NCI-H526 (cell line): ENCODE measurements at regions not wholly inside any gene's neighbourhood (a gene's known extent, or its start where the extent isn't known, plus 50 kb on each side); places are given as distances from the start of the nearest gene placed in this dataset.
"Not testable (repeated sequence)": the region's sequence is repeated elsewhere in the genome, so short reads cannot be mapped to it uniquely, and the experiment has no call there.

Source experiments
- DNase-seq, 2 experiments: peaks; one replicate each; lab custom pipeline; 2025; lab: John Stamatoyannopoulos, UW

DNA sequence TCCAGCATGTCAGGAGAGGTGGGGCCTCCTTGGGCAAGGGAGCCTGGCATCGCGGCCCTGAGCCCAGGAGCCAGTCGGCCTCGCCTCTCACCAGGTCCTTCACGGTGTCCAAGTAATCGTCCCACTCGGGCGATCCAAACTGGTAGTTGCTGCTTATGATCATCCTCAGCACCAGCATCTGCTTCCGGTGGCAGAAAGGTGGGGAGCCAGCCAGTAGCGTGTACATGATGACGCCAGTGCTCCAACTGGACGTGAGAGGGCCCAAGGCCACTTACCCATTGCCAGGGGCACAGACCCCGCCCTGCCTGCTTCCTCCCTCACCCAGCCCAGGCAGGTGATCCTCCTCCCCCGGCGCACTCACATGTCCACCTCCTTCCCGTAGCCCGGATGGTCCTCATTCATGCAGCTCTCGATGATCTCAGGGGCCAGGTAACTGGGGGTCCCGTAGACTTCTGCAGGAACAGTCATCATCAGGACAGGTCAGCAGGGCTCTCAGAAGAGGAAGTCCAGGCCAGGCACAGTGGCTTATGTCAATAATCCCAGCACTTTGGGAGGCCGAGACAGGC lies 214.7 kb downstream of the OR4C45 start:
- DNase-seq: no peak

- DNase-seq: no peak
Measured at GRCh38 chr11:50267851-50268250, 235.2 kb downstream of the OR4C45 start.

- DNase-seq: no peak
Measured at GRCh38 chr11:50275133-50275532, 242.5 kb downstream of the OR4C45 start.

- DNase-seq: no peak
Measured at GRCh38 chr11:50278756-50279155, 246.1 kb downstream of the OR4C45 start.

GRCh38 chr11:50298182-50298988 lies 265.7 kb downstream of the OR4C45 start:
- DNase-seq: no peak

- DNase-seq: not testable (repeated sequence)
Measured at GRCh38 chr11:50330723-50331122, 298.0 kb downstream of the OR4C45 start.

DNA sequence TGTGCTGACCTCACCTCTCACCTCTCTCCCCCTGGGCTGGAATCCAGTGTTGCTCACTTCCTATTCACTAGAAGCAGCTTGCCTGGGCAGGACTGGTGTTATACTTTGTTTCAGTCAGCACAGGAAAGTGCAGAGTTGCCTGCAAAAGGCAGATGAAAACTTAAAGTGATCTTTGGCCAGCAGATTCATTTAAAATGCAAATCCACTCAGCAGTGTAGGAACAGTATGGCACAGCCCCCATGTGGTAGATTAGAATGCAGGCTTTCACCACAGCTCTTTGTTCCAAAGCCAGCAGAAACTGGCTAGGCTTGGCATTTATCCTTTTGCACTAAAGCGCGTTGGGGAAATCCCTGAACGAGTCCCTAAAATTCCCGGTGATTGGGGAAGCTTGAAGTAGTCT lies 301.2 kb downstream of the OR4C45 start:
- peak; percentile 4 to 11 for DNase-seq

- not testable (repeated sequence) for DNase-seq
Measured at GRCh38 chr11:50337432-50337831, 304.8 kb downstream of the OR4C45 start.

- not testable (repeated sequence) for DNase-seq
Measured at GRCh38 chr11:50348018-50348417, 315.3 kb downstream of the OR4C45 start.

DNA sequence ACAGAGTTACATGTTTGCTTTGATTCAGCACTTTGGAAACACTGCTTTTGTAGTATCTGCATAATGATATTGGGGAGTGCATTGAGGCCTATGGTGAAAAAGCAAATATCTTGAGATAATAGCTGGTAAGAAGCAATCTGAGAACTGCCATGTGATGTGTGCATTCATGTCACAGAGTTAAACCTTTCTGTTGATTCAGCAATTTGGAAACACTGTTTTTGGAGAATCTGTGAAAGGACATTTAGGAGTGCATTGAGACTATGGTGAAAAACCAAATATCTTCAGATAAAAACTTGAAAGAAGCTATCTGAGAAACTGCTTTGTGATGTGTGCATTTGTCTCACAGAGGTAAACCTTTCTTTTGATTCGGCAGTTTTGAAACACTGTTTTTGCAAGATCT lies 346.8 kb downstream of the OR4C45 start:
- DNase-seq: no peak

DNA sequence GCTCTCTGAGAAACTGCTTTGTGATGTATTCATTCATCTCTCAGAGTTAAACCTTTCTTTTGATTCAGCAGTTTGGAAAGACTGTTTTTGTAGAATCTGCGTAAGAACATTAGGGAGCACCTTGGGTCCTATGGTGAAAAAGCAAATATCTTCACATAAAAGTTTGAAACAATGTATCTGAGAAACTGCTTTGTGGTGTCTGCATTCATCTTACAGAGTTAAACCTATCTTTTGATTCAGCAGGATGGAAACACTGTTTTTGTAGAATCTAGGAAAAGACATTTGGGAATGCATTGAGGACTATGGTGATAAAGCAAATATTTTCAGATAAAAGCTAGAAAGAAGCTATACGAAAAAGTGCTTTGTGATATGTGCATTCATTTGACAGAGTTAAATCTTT lies 361.3 kb downstream of the OR4C45 start:
- DNase-seq: no peak

- no peak for DNase-seq
Measured at GRCh38 chr11:50412832-50413231, 380.2 kb downstream of the OR4C45 start.

DNA sequence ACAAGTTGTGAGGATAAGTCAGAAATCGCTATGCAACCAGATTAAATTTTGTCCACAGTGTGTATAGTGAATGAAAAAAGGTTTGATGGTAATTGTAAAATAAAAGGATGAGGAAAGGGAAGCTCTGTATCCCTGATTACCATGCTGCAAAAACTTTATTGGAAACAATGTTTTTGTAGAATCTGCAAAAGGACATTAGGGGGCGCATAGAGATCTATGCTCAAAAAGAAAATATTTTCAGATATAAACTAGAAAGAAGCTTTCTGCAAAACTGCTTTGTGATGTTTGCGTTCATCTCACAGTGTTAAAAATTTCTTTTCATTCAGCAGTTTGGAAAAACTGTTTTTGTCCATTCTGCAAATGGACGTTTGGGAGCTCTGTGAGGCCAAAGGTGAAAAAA lies 390.5 kb downstream of the OR4C45 start:
- DNase-seq: no peak
